NCI-H774 (cell line): ENCODE measurements at regions not wholly inside any gene's neighbourhood (a gene's known extent, or its start where the extent isn't known, plus 50 kb on each side); places are given as distances from the start of the nearest gene placed in this dataset.
"Not testable (repeated sequence)": the region's sequence is repeated elsewhere in the genome, so short reads cannot be mapped to it uniquely, and the experiment has no call there.

ENCODE experiments used
- DNase-seq: peaks from one replicate; lab custom pipeline; 2025; lab: John Stamatoyannopoulos, UW

GRCh38 chr4:138499627-138500026 is 257.5 kb upstream of the SLC7A11 start:
- DNase-seq, result no peak

GRCh38 chr4:138494931-138495330 is 252.8 kb upstream of the SLC7A11 start:
- no peak for DNase-seq

- no peak for DNase-seq
These were observed 252.0 kb upstream of the SLC7A11 start for GRCh38 chr4:138494116-138494515.

GRCh38 chr4:138492176-138492575 is 250.0 kb upstream of the SLC7A11 start:
- DNase-seq, result no peak

- no peak for DNase-seq
These were observed 246.4 kb upstream of the SLC7A11 start for GRCh38 chr4:138488533-138488932.

- DNase-seq, result no peak
These were observed 245.5 kb upstream of the SLC7A11 start for GRCh38 chr4:138487670-138488069.

- DNase-seq, result no peak
These were observed 245.1 kb upstream of the SLC7A11 start for GRCh38 chr4:138487230-138487629.

- DNase-seq, result no peak
These were observed 243.3 kb upstream of the SLC7A11 start for GRCh38 chr4:138485498-138485897.

- no peak for DNase-seq
These were observed 233.0 kb upstream of the SLC7A11 start for GRCh38 chr4:138475116-138475515.

GRCh38 chr4:138473339-138473738 is 231.2 kb upstream of the SLC7A11 start:
- no peak for DNase-seq

GRCh38 chr4:138460477-138461414 is 218.6 kb upstream of the SLC7A11 start:
- no peak for DNase-seq

GRCh38 chr4:138458751-138459150 is 216.6 kb upstream of the SLC7A11 start:
- DNase-seq, result no peak

- not testable (repeated sequence) for DNase-seq
These were observed 214.2 kb upstream of the SLC7A11 start for GRCh38 chr4:138456349-138456748.

GRCh38 chr4:138455097-138455496 is 212.9 kb upstream of the SLC7A11 start:
- no peak for DNase-seq

GRCh38 chr4:138452826-138453225 is 210.7 kb upstream of the SLC7A11 start:
- no peak for DNase-seq

- no peak for DNase-seq
These were observed 209.1 kb upstream of the SLC7A11 start for GRCh38 chr4:138451276-138451663.

- DNase-seq, result no peak
These were observed 208.6 kb upstream of the SLC7A11 start for GRCh38 chr4:138450546-138451275.

GRCh38 chr4:138449938-138450337 is 207.8 kb upstream of the SLC7A11 start:
- no peak for DNase-seq

- no peak for DNase-seq
These were observed 206.0 kb upstream of the SLC7A11 start for GRCh38 chr4:138448169-138448568.

GRCh38 chr4:138446456-138446855 is 204.3 kb upstream of the SLC7A11 start:
- DNase-seq, result no peak

- no peak for DNase-seq
These were observed 202.9 kb upstream of the SLC7A11 start for GRCh38 chr4:138445098-138445497.

- no peak for DNase-seq
These were observed 202.1 kb upstream of the SLC7A11 start for GRCh38 chr4:138444260-138444659.

GRCh38 chr4:138439143-138439581 is 197.0 kb upstream of the SLC7A11 start:
- no peak for DNase-seq
